Retinal pigment epithelial cell (primary cell): ENCODE measurements at regions not wholly inside any gene's neighbourhood (a gene's known extent, or its start where the extent isn't known, plus 50 kb on each side); places are given as distances from the start of the nearest gene placed in this dataset.

Experiments
- DNase-seq: peaks from one replicate; pipeline ENCODE4 v3.0.0-alpha.2; 2010; ENCODE audit warnings: low read depth
- H3K4me3 ChIP-seq: 2 replicates; pipeline ENCODE4 v1.5.1; 2011; ENCODE audit warnings: mild to moderate bottlenecking, low read length, control low read depth, moderate library complexity
- CTCF ChIP-seq: conservative IDR thresholded peaks from 2 replicates; pipeline ENCODE4 v1.5.1; 2011; ENCODE audit warnings: low read depth, low read length, control low read depth, inconsistent platforms

GRCh38 chr5:1706021-1706420 lies 93.6 kb downstream of the MRPL36 start:
- DNase-seq = no peak
- no peak overlapping the region for H3K4me3 ChIP-seq
- no peak for TF ChIP-seq CTCF

GRCh38 chr5:1704676-1705075 lies 95.0 kb downstream of the MRPL36 start:
- DNase-seq = no peak
- no peak for TF ChIP-seq CTCF
- H3K4me3 ChIP-seq = no peak overlapping the region

GRCh38 chr5:1704266-1704665 lies 95.4 kb downstream of the MRPL36 start:
- no peak overlapping the region for H3K4me3 ChIP-seq
- no peak for TF ChIP-seq CTCF

GRCh38 chr5:1703352-1704050 lies 96.1 kb downstream of the MRPL36 start:
- TF ChIP-seq CTCF = no peak
- no peak overlapping the region for H3K4me3 ChIP-seq
- DNase-seq = no peak

More at GRCh38 chr5:1704266-1704665, 95.4 kb downstream of the MRPL36 start:
- DNase-seq = no peak

GRCh38 chr5:1702318-1702717 lies 97.3 kb downstream of the MRPL36 start:
- no peak for TF ChIP-seq CTCF
- H3K4me3 ChIP-seq = no peak overlapping the region
- no peak for DNase-seq

- TF ChIP-seq CTCF = no peak
- no peak for DNase-seq
- no peak overlapping the region for H3K4me3 ChIP-seq
Observed at GRCh38 chr5:1701884-1702283, 97.8 kb downstream of the MRPL36 start.

GRCh38 chr5:1701216-1701864 lies 98.3 kb downstream of the MRPL36 start:
- DNase-seq = no peak
- TF ChIP-seq CTCF = no peak
- no peak overlapping the region for H3K4me3 ChIP-seq
